ENCODE measurements at regions not wholly inside any gene's neighbourhood (a gene's known extent, or its start where the extent isn't known, plus 50 kb on each side); places are given as distances from the start of the nearest gene placed in this dataset.

DNA sequence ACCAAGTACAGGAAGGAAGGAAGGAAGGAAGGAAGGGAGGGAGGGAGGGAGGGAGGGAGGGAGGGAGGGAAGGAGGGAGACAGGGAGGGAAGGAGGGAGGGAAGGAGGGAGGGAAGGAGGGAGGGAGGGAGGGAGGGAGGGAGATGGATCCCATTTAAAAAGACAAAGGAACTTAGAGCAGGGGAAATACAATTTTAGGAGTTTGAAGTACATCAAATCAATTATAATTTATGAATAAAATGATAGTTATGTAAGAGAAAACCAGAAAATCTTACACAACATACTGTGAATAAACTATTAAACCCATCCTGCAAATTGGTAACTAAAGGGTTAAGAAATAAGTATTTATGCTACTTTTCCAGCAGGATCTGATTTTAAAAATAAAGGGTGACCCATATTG, 475.9 kb downstream of the HDGFL1 start:
- no peak for DNase-seq

DNA sequence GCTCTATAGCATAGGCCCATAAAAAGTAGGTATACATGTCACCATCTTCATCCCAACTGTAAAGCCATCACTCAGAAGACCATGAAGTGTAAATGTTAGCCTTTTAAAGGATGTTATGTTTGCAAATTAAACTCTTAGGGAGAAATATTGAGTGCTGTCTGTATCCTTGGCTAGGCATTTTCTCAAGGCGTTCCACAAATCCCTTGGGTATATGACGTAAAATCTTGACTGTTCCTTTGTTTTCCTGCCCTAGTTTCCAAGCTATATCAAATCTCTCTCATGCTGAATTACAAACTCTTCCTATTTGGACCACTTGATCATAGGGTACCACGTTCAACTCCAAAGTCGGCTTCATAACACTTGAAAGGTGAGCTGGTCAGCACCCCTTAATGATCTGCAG, 486.2 kb downstream of the HDGFL1 start:
- no peak for DNase-seq

DNA sequence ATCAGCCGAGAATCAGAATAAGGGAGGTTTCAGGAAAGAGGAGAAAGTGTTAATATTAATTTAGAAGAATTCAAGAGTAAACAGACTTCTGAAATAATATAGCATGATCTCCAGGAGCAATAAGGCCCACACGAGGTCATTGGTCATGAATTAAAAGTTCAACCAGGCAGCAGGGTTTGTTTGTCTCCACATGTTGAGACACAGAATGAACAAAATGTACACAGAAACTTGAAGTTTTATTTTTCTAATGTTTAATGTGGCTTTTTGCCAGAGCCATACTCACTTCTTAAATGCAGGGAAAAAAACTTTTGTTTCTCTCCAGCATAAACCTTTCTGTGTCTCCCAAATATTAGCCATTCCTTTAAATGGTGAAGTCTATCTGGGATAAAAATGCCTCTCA, 504.5 kb downstream of the HDGFL1 start:
- DNase-seq = no peak

DNA sequence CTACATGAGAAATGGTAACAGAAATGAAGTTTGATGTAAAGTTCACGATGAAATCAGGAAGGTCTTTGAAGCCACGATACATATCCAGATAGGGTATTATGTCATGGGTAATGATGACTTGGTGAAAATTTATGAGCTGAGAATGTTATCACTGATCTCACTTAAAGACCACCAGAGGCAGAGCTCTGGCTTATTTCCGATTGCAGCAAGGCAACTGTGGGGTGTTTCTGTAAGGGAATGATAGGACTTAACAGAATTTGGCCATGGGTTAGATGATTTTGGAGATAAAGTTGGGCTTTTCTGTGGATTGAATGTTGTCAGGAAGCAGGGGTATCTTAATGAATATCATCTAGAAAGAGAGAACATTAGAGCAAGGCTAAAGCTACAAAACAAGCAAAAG, 508.4 kb downstream of the HDGFL1 start:
- no peak for DNase-seq

DNA sequence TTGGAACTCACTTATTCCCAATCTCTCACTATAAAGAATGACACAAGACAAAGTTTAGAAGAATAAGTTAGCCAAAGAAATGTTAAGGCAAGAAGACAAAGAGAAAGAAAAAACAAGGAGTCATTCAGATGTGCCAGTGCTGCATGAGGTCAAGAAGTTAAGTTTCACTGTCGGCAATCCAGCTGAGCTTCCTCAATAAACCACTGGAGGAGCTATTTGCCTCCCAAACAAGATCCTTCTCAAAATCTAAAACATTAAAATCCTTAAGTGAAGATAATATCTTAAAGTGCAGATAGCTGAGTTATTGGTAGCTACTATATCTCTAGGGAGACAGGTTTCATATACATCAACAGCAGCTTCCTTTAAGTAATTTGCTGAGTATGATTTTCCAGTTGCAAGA, 512.3 kb downstream of the HDGFL1 start:
- DNase-seq = no peak

DNA sequence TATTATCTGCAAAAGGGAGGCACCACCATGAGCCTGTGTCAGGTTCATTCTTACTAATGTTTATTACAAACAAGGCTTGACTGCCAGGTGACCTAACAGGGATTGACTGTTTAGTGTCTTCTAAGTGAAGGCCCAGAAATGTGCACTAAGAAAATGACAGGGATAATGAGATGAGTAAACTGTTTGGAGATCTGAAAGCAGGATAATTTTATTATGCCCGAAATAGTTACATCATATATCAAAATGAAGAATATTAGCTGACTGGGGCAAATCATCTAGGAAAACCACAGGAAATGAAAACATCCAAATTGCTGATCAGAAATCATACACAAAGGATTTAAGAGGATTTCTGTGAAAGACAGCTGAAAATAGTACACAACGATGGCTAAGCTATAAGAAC, 516.7 kb downstream of the HDGFL1 start:
- no peak for DNase-seq

DNA sequence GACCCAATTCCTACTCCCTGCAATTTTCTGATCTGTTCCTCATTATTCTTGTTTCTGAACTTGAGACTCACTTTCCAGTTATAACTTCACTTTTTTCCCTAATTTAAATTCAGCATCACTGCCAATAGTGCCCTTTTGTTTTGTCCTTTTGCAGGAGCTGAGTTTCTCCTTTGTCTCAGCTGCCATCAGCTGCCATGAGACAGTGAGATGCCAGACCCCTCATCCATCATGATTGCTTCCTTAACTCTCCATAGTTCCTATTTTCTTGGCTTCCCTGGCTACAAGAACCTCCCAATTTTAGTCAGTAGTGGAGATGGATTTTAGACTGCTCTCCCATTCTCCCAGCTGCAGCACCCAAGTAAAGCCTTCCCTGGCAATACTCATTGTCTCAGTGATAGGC, 518.1 kb downstream of the HDGFL1 start:
- DNase-seq = no peak

DNA sequence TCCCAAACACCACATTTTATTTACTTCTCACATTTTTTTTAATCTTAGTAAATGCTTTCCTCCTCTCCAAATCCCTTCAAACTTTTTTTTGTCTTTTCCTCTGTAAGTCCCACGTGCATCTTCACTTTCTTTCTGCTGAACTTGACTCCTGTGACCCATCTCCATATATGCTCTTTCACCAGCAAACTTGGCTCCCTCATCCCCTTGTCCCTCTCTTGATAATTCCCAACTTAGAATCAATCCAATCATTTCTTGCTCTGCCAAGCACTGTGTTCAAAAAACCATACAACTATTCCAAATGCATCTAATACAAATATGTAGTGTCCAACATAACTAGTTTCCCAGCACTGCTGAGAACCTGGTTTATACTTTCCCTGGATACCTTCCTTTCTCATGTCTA, 519.4 kb downstream of the HDGFL1 start:
- no peak for DNase-seq

DNA sequence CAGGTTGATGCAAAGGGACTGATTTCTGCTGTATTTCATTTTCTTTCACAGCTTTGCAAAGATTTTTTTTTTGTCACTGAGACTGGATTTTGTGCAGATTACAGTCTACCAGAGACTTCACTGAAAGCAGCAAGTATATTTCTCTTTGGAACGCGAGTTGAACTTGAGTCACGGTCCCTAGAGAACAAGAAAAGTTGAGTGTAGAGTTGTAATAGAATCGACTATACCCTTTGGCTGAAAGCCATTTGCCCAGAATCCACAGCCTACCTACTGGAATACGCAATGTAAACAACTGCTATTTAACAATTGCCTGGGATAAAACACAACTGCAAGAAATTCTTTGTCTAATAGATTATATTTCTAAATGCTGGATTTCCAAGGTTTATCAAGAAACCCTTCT, 520.6 kb downstream of the HDGFL1 start:
- DNase-seq = no peak

DNA sequence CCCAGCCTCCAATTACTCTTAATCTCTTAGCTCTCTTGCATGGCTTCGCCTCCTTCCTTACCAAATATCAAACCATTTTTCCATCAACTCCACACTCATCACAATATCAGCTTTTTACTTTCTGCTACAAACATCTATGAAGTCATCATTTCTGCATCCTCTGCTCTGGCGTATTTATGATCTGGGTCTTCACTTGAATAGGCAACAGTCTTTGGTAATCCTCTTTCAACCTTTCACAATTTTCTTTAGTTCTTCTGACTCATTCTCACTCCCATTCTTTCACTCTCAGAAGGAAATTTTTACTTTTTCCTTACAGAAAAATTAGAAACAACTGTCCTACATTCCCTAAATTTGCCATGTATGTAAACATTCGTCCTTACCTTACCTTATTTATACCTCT, 522.4 kb downstream of the HDGFL1 start:
- no peak for DNase-seq

DNA sequence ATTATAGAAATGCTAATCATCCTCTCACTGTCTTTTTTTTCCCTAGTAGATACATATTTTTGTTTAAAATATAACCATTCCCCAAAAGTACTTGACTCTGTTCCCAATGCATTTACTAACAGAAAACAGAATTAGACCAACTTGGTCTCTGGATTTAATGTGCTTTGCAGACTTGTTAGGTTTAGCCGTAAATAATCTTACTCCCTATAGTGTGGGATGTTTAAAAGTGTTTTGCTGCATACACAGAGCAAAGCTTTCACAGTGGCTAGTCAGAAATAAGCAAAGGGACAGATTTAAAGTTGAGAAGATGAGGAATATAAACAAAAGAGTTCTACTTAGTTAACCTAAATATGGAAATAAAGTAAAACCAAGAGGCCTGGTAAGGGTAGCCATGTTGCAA, 527.5 kb downstream of the HDGFL1 start:
- DNase-seq = no peak

DNA sequence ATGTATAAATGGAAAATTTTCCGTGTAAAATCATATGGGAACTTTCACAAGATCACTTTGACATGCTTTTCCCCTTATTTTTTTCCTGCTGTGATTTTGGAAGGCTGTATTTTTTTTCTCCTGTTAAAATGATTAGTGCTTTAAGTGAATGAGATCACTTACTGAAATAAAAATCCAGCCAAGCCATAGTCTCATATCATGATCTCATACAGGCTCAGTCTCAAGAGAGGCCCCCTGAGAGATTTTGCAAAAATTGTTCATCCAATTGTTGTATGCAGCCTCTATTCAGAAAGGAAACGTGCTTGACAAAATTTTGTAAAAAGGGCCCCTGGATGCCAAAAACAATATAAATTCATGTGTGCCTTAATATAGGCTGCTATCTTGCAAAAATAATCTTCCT, 528.2 kb downstream of the HDGFL1 start:
- DNase-seq = no peak

DNA sequence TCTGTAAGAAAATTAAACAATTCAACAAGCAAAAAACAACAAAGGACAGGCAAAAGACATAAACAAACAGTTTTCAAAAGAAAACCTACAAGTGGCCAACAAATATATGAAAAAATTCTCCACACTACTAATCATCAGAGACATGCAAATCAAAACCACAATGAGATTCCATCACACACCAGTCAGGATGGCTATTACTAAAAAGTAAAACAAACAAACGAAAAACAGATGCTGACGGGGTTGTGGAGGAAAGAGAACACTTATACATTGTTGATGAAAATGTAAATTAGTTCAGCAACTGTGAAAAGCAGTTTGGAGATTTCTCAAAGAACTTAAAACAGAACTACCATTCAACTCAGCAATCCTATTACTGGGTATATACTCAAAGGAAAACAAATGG, 537.6 kb downstream of the HDGFL1 start:
- DNase-seq = no peak

DNA sequence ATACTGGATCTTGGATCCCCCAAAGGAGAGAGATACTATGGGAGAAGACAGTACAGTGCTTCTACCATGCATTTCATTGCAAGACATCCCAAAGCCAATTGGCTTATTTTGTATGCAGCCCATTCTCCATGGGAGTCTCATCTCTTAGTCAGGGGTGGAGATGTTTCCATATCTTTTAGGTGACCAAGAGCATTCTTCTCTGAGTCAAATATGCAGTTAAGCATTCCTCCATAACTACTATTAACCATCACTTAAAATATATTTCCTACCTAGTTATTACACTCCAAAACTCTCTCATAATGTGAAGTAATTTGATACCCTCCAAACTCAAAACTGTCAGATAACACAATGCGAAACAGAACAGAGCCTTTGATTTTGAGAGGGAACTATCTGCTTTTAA, 542.6 kb downstream of the HDGFL1 start:
- DNase-seq = no peak

DNA sequence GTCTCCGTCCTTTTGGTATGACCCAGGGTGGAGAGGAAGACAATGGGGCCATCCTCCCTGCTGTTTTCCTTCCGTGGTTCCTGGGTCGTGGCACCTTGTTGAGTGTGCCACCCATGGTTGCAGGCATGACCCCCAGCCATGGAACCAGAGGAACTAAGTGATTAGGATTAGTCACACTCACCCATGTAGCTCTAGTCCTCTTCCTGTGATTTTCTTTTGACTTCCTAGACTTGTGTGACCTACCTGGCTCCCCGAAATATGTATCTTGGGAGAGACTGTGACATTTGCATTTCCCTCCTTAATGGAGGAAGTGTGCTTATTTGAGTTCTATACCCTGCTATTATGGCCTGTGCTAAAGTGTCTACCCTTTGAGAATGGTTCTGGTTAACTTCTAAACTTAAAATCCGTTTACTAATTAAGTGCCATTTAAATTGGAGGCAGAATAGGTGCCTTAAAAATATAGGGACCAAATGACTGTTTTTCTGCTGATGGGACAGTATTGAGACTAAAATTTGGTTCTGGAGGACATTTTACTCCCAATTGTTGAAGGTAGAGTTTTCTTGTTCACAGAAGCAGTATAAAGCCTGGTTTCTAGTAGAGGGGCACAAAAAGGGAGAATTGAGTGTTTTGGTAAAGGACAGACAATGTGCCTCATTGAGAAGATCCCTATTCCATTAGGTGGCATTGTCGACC, 545.6 kb downstream of the HDGFL1 start:
- DNase-seq = no peak

DNA sequence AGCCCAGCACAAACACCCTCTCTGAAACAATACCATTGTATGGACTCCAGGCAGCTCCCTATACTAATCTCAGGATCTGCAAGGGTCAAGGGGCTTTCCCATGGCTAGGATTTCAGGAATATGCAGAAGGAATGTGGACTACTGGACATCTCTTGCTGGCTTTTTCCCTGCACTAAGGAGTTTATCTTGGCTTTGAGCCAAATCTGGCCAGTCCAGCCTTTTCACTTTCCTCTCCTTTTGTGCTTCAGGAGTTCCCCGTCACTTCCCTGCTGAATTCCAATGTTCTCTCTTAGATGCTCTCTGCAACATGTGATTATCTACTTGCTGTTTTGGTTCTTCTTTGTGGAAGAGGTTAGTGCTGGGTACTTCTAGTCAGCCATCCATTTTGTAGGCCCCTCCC, 568.2 kb downstream of the HDGFL1 start:
- no peak for DNase-seq

DNA sequence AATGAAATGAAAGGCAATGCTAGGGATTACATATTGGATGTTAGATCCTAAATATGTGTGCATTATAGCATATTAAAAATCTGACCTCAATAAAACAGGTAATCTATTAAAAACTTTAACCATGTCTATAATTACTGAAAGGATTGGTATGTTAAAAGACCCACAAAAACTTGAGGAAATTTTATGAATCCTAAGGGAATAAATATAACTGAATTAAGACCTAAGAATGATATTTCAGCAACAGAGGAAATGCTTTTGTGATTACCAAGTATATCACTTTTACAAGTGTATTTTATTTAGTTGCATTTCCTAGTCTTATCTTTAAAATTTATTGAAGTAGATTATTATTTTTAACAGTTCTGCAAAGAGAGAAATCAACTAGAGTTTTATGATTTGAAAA, 571.5 kb downstream of the HDGFL1 start:
- no peak for DNase-seq

DNA sequence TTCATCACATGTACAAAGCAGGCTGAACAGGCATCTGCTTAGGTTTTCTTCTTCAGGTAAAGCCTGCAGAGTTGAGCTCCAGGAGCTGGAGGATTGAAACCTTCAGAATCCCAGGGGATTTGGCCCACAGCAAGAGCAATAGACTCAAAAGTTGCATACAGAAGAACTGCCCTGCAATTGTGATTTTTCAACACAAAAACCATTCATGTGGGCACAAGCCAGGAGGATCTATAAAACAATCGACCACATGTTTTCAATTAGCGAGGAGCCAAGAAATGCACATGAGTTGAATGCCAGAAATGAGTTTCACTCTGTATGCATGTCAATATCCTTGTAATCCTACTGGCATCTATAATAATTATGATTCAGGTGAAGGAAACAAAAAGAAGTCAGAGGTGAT, 576.4 kb downstream of the HDGFL1 start:
- no peak for DNase-seq

DNA sequence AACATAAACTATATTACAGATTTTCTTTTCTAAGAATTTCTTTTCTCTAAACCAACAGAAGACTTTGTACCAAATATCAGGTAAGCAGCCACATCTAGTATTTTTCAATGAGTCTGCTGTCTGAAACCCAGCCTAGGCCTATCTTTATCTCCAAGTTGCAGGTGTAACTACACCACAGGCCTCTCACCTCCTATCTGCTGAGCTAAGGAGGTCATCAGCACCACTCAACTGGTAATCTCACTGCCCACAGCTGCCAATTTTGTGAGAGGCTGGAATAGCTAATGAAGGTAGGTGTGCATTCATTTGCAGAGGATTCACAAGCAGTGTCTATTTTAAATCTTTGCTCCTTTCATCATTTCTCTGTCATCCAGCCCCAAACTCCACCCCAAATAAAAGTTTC, 584.8 kb downstream of the HDGFL1 start:
- DNase-seq = no peak

DNA sequence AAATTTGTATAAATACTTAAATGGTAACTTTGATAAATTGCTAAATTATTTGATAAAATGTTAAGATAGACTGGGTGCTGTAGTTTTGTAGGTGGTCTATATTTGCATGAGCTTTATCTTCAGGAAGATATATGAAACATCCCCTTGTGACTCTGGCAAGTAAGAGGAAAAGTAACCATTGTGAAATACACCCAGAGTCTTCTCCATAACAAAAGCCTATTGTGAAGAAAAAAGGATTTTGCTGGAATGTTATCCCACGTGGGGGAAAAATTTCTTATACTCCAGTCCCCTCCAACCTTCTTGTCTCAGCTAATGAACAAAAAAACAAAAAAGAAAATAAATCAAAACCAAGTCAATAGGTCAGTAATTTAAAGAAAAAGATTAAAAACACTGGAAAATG, 600.7 kb downstream of the HDGFL1 start:
- DNase-seq = no peak

DNA sequence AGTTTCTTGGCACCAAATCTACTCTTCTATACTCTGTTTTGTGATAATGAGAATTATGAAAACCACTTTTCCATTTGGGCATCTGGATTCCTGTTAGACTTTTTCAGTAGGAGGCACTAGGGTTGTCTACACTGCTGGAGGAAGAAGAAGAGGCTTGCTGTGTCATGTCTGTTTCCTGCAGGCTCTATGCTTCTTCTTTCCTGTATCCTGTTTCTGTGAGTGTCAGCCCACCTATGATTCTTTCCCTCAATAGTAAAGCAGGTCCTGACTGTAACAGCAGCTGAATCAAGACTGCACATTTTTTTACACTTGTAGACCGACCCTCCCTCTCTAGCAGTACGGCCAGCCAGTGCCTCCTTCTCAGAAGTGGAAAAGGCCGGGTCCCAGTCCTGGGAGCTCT, 603.9 kb downstream of the HDGFL1 start:
- DNase-seq = no peak

DNA sequence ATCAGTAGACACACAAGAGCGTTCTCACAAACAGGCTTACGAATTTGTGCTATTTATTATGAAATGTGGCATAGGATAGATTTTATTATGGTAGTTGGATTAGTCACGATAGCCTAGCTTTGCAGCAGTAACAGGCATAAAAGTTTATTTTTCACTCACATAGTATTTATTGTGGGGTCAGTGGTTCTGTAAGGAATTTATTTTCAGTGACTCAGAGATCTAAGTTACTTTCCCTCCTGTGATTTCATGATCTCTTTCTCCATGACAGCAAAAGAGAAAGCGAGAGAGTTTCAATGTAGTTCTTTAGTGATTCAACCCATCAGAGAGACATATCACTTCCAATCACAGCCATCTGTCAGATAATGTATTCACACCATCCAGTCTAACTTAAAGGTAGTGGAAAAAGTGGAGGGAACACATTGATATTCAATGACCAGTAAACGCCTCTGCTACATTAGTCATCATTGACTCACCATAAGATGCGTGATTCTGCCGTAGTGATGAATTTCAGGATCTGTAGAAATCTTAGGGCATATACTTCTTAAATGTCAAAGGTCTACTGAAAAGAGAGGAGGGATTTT, 605.5 kb downstream of the HDGFL1 start:
- DNase-seq = no peak

DNA sequence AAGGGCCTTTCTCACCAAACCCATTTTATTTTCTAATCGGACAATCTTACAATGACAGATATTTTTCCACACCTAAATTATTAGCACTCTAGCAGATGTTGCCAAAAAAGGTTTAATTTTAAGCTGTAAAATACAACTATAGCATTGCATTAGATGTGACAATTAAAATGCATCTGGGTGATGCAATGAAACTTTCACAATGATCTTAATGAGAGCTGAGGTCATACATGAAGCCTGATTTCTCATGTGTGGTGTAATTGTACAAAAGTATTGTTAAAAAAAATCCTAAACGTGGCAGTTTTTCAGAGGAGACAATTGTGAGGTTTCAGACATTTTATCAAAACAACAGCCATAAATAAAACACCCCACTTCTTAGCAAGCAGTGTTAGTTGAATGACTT, 606.0 kb downstream of the HDGFL1 start:
- no peak for DNase-seq

DNA sequence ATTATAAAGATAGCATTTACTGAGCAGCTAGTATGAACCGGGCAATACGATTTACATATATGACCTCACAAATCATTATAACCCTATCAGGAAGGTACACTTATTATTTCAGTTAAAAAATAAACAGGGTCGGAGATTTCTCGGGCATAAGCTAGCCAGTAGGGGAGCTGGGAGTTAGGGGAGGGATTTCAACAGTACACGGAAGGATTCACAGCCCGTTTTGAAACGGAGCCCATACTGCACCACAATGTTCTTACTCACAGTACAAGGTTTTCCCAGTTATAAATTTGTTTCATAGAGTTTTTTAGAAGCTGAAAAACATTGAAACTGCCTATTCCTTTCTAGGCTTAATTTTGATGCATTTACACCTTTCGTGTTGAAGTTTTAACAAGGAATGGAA, 607.1 kb downstream of the HDGFL1 start:
- DNase-seq = no peak

DNA sequence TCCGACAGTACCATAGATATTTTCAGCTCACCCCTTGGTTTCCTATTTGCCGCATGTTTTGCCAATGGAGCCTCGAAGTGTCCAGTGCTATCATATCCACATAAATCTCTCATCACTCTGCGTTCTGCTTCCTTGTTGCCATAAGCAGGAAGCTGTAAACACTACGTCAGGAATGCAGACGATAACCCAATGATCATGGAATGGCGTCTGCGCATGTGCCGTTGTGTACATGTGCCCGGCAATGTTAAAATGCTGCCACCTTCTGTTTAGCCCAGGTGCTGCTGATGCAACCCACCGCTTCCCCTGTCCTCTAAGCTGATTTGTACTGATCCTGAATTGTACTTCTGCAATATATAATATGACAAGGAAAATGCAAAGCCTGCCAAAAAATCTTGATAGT, 607.5 kb downstream of the HDGFL1 start:
- no peak for DNase-seq

DNA sequence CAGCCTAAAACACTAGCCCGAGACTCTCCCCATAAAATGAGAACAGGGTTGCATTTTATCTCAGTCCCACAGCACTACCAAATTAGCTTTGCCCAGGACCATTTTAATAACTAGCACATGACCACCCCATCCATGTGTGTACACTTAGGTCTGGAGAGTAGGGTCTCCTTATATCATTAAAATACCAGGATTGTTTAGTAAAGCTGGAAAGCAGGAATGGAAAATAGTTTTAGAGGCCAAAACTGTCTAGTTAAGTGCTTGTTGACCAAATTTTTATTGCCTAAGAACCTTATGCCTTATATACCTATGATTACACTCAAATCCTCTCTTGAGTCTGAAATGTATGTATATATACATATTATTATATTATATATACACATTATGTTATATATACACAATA, 608.4 kb downstream of the HDGFL1 start:
- no peak for DNase-seq
